SK-N-SH treated with all-trans-retinoic acid at 6 μM for 48 hours (cell line): ENCODE measurements at regions not wholly inside any gene's neighbourhood (a gene's known extent, or its start where the extent isn't known, plus 50 kb on each side); places are given as distances from the start of the nearest gene placed in this dataset.

ENCODE experiments used
- ATAC-seq: fragments of 200-7000 bp; cut with Tn5 transposase; 3 replicates; pipeline ENCODE4 v1.9.1; 2020; ENCODE audit warnings: mild to moderate bottlenecking, moderate library complexity
- BACH2 ChIP-seq: fragments of 250-450 bp; sonication (Bioruptor Pico); IDR thresholded peaks from 2 replicates; pipeline ENCODE4 v1.9.0; 2021; ENCODE audit warnings: mild to moderate bottlenecking, borderline replicate concordance
- CSDC2 ChIP-seq: fragments of 250-450 bp; sonication (Bioruptor Pico); IDR thresholded peaks from 2 replicates; pipeline ENCODE4 v1.5.0; 2020; ENCODE audit warnings: mild to moderate bottlenecking, moderate library complexity
- ESRRG ChIP-seq: fragments of 250-450 bp; sonication (Bioruptor Pico); IDR thresholded peaks from 2 replicates; pipeline ENCODE4 v1.6.1; 2021; ENCODE audit warnings: mild to moderate bottlenecking
- GLIS3 ChIP-seq: fragments of 250-450 bp; sonication (Bioruptor Pico); IDR thresholded peaks from 2 replicates; pipeline ENCODE4 v1.5.0; 2020; ENCODE audit warnings: mild to moderate bottlenecking, moderate library complexity
- ISL1 ChIP-seq: fragments of 250-450 bp; sonication (Bioruptor Pico); IDR thresholded peaks from 2 replicates; pipeline ENCODE4 v2.1.2; 2022; ENCODE audit warnings: mild to moderate bottlenecking, moderate library complexity
- OSR1 ChIP-seq: fragments of 250-450 bp; sonication (Bioruptor Pico); IDR thresholded peaks from 2 replicates; pipeline ENCODE4 v1.8.0; 2022; ENCODE audit warnings: moderate library complexity, mild to moderate bottlenecking, inconsistent platforms
- PATZ1 ChIP-seq: fragments of 250-450 bp; sonication (Bioruptor Pico); IDR thresholded peaks from 2 replicates; pipeline ENCODE4 v1.8.0; 2020; ENCODE audit warnings: mild to moderate bottlenecking, moderate library complexity, borderline replicate concordance
- PPARA ChIP-seq: fragments of 250-450 bp; sonication (Bioruptor Pico); IDR thresholded peaks from 2 replicates; pipeline ENCODE4 v1.5.0; 2020; ENCODE audit warnings: mild to moderate bottlenecking, borderline replicate concordance
- RARB ChIP-seq: fragments of 250-450 bp; sonication (Bioruptor Pico); IDR thresholded peaks from 2 replicates; pipeline ENCODE4 v1.8.0; 2021; ENCODE audit warnings: mild to moderate bottlenecking, moderate library complexity
- SNAI2 ChIP-seq: fragments of 250-450 bp; sonication (Bioruptor Pico); IDR thresholded peaks from 2 replicates; pipeline ENCODE4 v1.5.0; 2020; ENCODE audit warnings: mild to moderate bottlenecking, moderate library complexity
- TCF4 ChIP-seq: fragments of 250-450 bp; sonication (Bioruptor Pico); IDR thresholded peaks from 2 replicates; pipeline ENCODE4 v1.8.0; 2021; ENCODE audit warnings: mild to moderate bottlenecking, moderate library complexity, borderline replicate concordance
- TOX ChIP-seq: fragments of 250-450 bp; sonication (Bioruptor Pico); IDR thresholded peaks from 2 replicates; pipeline ENCODE4 v1.8.0; 2021; ENCODE audit warnings: mild to moderate bottlenecking, moderate library complexity, borderline replicate concordance
- ZC3H10 ChIP-seq: fragments of 250-450 bp; sonication (Bioruptor Pico); IDR thresholded peaks from 2 replicates; pipeline ENCODE4 v1.5.1; 2021; ENCODE audit warnings: mild to moderate bottlenecking, moderate library complexity
- ZFP30 ChIP-seq: fragments of 450-650 bp; formaldehyde crosslinking; IDR thresholded peaks from 2 replicates; pipeline ENCODE4 v1.5.0; 2022; ENCODE audit warnings: mild to moderate bottlenecking, moderate library complexity
- ZNF565 ChIP-seq: fragments of 450-650 bp; formaldehyde crosslinking; conservative IDR thresholded peaks from 2 replicates; pipeline ENCODE4 v1.5.0; 2020; ENCODE audit warnings: low read depth, mild to moderate bottlenecking, moderate library complexity
- ZNF8 ChIP-seq: fragments of 450-650 bp; formaldehyde crosslinking; IDR thresholded peaks from 2 replicates; pipeline ENCODE4 v1.5.0; 2020; ENCODE audit warnings: mild to moderate bottlenecking, moderate library complexity
- TF ChIP-seq, protein P1 (sequence below): fragments of 250-450 bp; sonication (Bioruptor Pico); IDR thresholded peaks from 2 replicates; pipeline ENCODE4 v1.5.0; 2020; ENCODE audit warnings: mild to moderate bottlenecking, moderate library complexity
- TF ChIP-seq, protein P2 (sequence below): fragments of 250-450 bp; sonication (Bioruptor Pico); IDR thresholded peaks from 2 replicates; pipeline ENCODE4 v1.5.1; 2020; ENCODE audit warnings: low read depth, mild to moderate bottlenecking, moderate library complexity
- TF ChIP-seq, protein P3 (sequence below): fragments of 250-450 bp; sonication (Bioruptor Pico); IDR thresholded peaks from 2 replicates; pipeline ENCODE4 v1.5.1; 2021; ENCODE audit warnings: mild to moderate bottlenecking, moderate library complexity
- TF ChIP-seq, protein P4 (sequence below): fragments of 250-450 bp; sonication (Bioruptor Pico); IDR thresholded peaks from 2 replicates; pipeline ENCODE4 v1.8.0; 2021; ENCODE audit warnings: low read depth, mild to moderate bottlenecking, moderate library complexity, borderline replicate concordance

- TF ChIP-seq, protein P1, sequence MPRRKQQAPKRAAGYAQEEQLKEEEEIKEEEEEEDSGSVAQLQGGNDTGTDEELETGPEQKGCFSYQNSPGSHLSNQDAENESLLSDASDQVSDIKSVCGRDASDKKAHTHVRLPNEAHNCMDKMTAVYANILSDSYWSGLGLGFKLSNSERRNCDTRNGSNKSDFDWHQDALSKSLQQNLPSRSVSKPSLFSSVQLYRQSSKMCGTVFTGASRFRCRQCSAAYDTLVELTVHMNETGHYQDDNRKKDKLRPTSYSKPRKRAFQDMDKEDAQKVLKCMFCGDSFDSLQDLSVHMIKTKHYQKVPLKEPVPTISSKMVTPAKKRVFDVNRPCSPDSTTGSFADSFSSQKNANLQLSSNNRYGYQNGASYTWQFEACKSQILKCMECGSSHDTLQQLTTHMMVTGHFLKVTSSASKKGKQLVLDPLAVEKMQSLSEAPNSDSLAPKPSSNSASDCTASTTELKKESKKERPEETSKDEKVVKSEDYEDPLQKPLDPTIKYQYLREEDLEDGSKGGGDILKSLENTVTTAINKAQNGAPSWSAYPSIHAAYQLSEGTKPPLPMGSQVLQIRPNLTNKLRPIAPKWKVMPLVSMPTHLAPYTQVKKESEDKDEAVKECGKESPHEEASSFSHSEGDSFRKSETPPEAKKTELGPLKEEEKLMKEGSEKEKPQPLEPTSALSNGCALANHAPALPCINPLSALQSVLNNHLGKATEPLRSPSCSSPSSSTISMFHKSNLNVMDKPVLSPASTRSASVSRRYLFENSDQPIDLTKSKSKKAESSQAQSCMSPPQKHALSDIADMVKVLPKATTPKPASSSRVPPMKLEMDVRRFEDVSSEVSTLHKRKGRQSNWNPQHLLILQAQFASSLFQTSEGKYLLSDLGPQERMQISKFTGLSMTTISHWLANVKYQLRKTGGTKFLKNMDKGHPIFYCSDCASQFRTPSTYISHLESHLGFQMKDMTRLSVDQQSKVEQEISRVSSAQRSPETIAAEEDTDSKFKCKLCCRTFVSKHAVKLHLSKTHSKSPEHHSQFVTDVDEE (CRISPR knock-in tag) = no peak
- TF ChIP-seq ZC3H10 (CRISPR knock-in tag) = no peak
- no peak for TF ChIP-seq SNAI2 (CRISPR knock-in tag)
- TF ChIP-seq ISL1 (CRISPR knock-in tag) = no peak
- no peak for TF ChIP-seq TOX
- TF ChIP-seq PPARA (CRISPR knock-in tag) = no peak
Observed at GRCh38 chr2:12124790-12125189, 378.4 kb downstream of the LPIN1 start (continued).

GRCh38 chr2:12126318-12126717 lies 379.9 kb downstream of the LPIN1 start:
- no peak for ATAC-seq
- TF ChIP-seq, protein P1 (CRISPR knock-in tag) = no peak
- no peak for TF ChIP-seq BACH2 (CRISPR knock-in tag)
- no peak for TF ChIP-seq PATZ1 (CRISPR knock-in tag)
- TF ChIP-seq ZNF8 (CRISPR knock-in tag) = no peak
- TF ChIP-seq ZFP30 (CRISPR knock-in tag) = no peak
- no peak for TF ChIP-seq RARB (CRISPR knock-in tag)
- TF ChIP-seq, all 23 proteins: peak for 0

DNA sequence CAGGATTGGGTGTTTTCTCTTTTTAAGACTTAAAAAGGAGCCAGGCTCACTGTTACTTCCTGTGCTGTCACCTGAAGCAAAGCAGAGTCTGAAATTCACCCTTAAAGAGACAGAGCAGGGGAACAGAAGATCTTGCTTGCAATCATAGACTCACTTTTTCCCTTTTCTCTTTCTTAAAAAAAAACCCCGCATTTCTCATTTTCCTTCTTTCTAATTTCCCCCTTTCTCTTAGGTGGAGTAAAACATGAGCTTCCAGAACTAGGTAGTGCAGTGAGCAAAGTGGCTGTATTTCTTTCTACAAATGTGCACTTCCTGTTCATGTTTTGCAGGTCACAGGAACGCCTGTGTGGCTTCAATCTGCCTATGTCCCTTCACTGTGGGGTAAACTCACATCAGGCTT lies 381.2 kb downstream of the LPIN1 start:
- TF ChIP-seq OSR1 (CRISPR knock-in tag) (no peak), SNAI2 (CRISPR knock-in tag) (no peak), ESRRG (no peak), CSDC2 (CRISPR knock-in tag) (no peak), BACH2 (CRISPR knock-in tag) (no peak), ZFP30 (CRISPR knock-in tag) (no peak), ZNF565 (CRISPR knock-in tag) (no peak), ZC3H10 (CRISPR knock-in tag) (no peak), GLIS3 (CRISPR knock-in tag) (no peak), TCF4 (CRISPR knock-in tag) (no peak), ISL1 (CRISPR knock-in tag) (no peak), ZNF8 (CRISPR knock-in tag) (no peak), TOX (no peak), PATZ1 (CRISPR knock-in tag) (no peak)
- TF ChIP-seq, protein P2, sequence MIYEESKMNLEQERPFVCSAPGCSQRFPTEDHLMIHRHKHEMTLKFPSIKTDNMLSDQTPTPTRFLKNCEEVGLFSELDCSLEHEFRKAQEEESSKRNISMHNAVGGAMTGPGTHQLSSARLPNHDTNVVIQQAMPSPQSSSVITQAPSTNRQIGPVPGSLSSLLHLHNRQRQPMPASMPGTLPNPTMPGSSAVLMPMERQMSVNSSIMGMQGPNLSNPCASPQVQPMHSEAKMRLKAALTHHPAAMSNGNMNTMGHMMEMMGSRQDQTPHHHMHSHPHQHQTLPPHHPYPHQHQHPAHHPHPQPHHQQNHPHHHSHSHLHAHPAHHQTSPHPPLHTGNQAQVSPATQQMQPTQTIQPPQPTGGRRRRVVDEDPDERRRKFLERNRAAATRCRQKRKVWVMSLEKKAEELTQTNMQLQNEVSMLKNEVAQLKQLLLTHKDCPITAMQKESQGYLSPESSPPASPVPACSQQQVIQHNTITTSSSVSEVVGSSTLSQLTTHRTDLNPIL (CRISPR knock-in tag) = no peak
- TF ChIP-seq, protein P3, sequence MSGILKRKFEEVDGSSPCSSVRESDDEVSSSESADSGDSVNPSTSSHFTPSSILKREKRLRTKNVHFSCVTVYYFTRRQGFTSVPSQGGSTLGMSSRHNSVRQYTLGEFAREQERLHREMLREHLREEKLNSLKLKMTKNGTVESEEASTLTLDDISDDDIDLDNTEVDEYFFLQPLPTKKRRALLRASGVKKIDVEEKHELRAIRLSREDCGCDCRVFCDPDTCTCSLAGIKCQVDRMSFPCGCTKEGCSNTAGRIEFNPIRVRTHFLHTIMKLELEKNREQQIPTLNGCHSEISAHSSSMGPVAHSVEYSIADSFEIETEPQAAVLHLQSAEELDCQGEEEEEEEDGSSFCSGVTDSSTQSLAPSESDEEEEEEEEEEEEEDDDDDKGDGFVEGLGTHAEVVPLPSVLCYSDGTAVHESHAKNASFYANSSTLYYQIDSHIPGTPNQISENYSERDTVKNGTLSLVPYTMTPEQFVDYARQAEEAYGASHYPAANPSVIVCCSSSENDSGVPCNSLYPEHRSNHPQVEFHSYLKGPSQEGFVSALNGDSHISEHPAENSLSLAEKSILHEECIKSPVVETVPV (CRISPR knock-in tag) = no peak
- TF ChIP-seq, protein P4, sequence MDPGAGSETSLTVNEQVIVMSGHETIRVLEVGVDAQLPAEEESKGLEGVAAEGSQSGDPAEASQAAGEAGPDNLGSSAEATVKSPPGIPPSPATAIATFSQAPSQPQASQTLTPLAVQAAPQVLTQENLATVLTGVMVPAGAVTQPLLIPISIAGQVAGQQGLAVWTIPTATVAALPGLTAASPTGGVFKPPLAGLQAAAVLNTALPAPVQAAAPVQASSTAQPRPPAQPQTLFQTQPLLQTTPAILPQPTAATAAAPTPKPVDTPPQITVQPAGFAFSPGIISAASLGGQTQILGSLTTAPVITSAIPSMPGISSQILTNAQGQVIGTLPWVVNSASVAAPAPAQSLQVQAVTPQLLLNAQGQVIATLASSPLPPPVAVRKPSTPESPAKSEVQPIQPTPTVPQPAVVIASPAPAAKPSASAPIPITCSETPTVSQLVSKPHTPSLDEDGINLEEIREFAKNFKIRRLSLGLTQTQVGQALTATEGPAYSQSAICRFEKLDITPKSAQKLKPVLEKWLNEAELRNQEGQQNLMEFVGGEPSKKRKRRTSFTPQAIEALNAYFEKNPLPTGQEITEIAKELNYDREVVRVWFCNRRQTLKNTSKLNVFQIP = no peak
- TF ChIP-seq, protein P1 (CRISPR knock-in tag) = no peak
- no peak for ATAC-seq
